ENCODE measurements at regions not wholly inside any gene's neighbourhood (a gene's known extent, or its start where the extent isn't known, plus 50 kb on each side); places are given as distances from the start of the nearest gene placed in this dataset.

GRCh38 chr1:58997637-58998036 lies 213.8 kb upstream of the JUN start:
- no peak for FAIRE-seq
- no peaks in the 10 kb centered on the region for H3K27me3 ChIP-seq (ENCODE audit: insufficient read depth, low read length)
- H3K4me1 ChIP-seq (ENCODE audit: insufficient read depth, low read length) = no peaks in the 10 kb centered on the region
- Mint-ChIP-seq H3K27ac (ENCODE audit: unreplicated experiment) (no peak overlapping the region), H3K4me1 (ENCODE audit: low read depth, unreplicated experiment) (no peaks in the 10 kb centered on the region), H3K9me3 (ENCODE audit: unreplicated experiment) (peaks cover 3% of the 10 kb centered on the region), H3K36me3 (ENCODE audit: low read depth, unreplicated experiment) (no peaks in the 10 kb centered on the region), H3K27me3 (ENCODE audit: low read depth, unreplicated experiment) (no peaks in the 10 kb centered on the region), H3K4me3 (ENCODE audit: unreplicated experiment) (no peak overlapping the region)
- no peak overlapping the region for H3K4me2 ChIP-seq (ENCODE audit: low read length)
- H2AFZ ChIP-seq (ENCODE audit: low read depth, low read length) = no peak overlapping the region
- H3K4me3 ChIP-seq (ENCODE audit: insufficient read depth, low read depth, low read length) = no peak overlapping the region
- DNase-seq (ENCODE audit: low read depth) = no peak
- TF ChIP-seq EZH2 (IDR thresholded peaks at IDR 0.05; ENCODE audit: insufficient read depth, low read length) (no peak), CTCF (IDR thresholded peaks at IDR 0.05; ENCODE audit: insufficient read depth, low read depth, low read length) (no peak)
- no peaks in the 10 kb centered on the region for H3K79me2 ChIP-seq (ENCODE audit: insufficient read depth, low read length)
- H3K9me3 ChIP-seq (ENCODE audit: insufficient read depth, low read depth, low read length) = no peaks in the 10 kb centered on the region
- no peak overlapping the region for H3K27ac ChIP-seq (ENCODE audit: low read depth, low read length)
- no peaks in the 10 kb centered on the region for H3K36me3 ChIP-seq (ENCODE audit: insufficient read depth, low read length)
- no peak overlapping the region for H3K9ac ChIP-seq (ENCODE audit: low read length)
- H4K20me1 ChIP-seq (ENCODE audit: insufficient read depth, low read length) = no peaks in the 10 kb centered on the region

- Histone ChIP-seq H3K9ac (ENCODE audit: low read length) (no peak overlapping the region), H3K79me2 (ENCODE audit: insufficient read depth, low read length) (no peaks in the 10 kb centered on the region), H3K4me3 (ENCODE audit: insufficient read depth, low read depth, low read length) (no peak overlapping the region), H3K27me3 (ENCODE audit: insufficient read depth, low read length) (no peaks in the 10 kb centered on the region), H3K4me2 (ENCODE audit: low read length) (no peak overlapping the region), H2AFZ (ENCODE audit: low read depth, low read length) (no peak overlapping the region), H3K9me3 (ENCODE audit: insufficient read depth, low read depth, low read length) (no peaks in the 10 kb centered on the region), H3K36me3 (ENCODE audit: insufficient read depth, low read length) (no peaks in the 10 kb centered on the region), H4K20me1 (ENCODE audit: insufficient read depth, low read length) (no peaks in the 10 kb centered on the region), H3K27ac (ENCODE audit: low read depth, low read length) (no peak overlapping the region), H3K4me1 (ENCODE audit: insufficient read depth, low read length) (no peaks in the 10 kb centered on the region)
- Mint-ChIP-seq H3K27ac (ENCODE audit: unreplicated experiment) (no peak overlapping the region), H3K9me3 (ENCODE audit: unreplicated experiment) (peaks cover 3% of the 10 kb centered on the region), H3K4me1 (ENCODE audit: low read depth, unreplicated experiment) (no peaks in the 10 kb centered on the region), H3K36me3 (ENCODE audit: low read depth, unreplicated experiment) (no peaks in the 10 kb centered on the region), H3K4me3 (ENCODE audit: unreplicated experiment) (no peak overlapping the region), H3K27me3 (ENCODE audit: low read depth, unreplicated experiment) (no peaks in the 10 kb centered on the region)
- FAIRE-seq (no peak), DNase-seq (ENCODE audit: low read depth) (no peak)
- TF ChIP-seq EZH2 (IDR thresholded peaks at IDR 0.05; ENCODE audit: insufficient read depth, low read length) (no peak), CTCF (IDR thresholded peaks at IDR 0.05; ENCODE audit: insufficient read depth, low read depth, low read length) (no peak)
Observed at GRCh38 chr1:58999676-59000075, 215.8 kb upstream of the JUN start.

GRCh38 chr1:59004755-59005154 lies 220.9 kb upstream of the JUN start:
- no peak overlapping the region for H3K27ac ChIP-seq (ENCODE audit: low read depth, low read length)
- no peak overlapping the region for H3K4me3 ChIP-seq (ENCODE audit: insufficient read depth, low read depth, low read length)
- H3K27me3 ChIP-seq (ENCODE audit: insufficient read depth, low read length) = no peaks in the 10 kb centered on the region
- no peak overlapping the region for H3K4me3 Mint-ChIP-seq (ENCODE audit: unreplicated experiment)
- no peaks in the 10 kb centered on the region for H4K20me1 ChIP-seq (ENCODE audit: insufficient read depth, low read length)
- DNase-seq (ENCODE audit: low read depth) (no peak), FAIRE-seq (no peak)
- H3K4me1 Mint-ChIP-seq (ENCODE audit: low read depth, unreplicated experiment) = peaks cover 16% of the 10 kb centered on the region
- peaks cover 3% of the 10 kb centered on the region for H3K9me3 Mint-ChIP-seq (ENCODE audit: unreplicated experiment)
- H3K79me2 ChIP-seq (ENCODE audit: insufficient read depth, low read length) = no peaks in the 10 kb centered on the region
- H3K9me3 ChIP-seq (ENCODE audit: insufficient read depth, low read depth, low read length) = no peaks in the 10 kb centered on the region
- H3K9ac ChIP-seq (ENCODE audit: low read length) = no peak overlapping the region
- TF ChIP-seq CTCF (IDR thresholded peaks at IDR 0.05; ENCODE audit: insufficient read depth, low read depth, low read length) (no peak), EZH2 (IDR thresholded peaks at IDR 0.05; ENCODE audit: insufficient read depth, low read length) (no peak)
- no peak overlapping the region for H2AFZ ChIP-seq (ENCODE audit: low read depth, low read length)
- no peaks in the 10 kb centered on the region for H3K27me3 Mint-ChIP-seq (ENCODE audit: low read depth, unreplicated experiment)
- H3K4me1 ChIP-seq (ENCODE audit: insufficient read depth, low read length) = peaks cover 13% of the 10 kb centered on the region
- no peaks in the 10 kb centered on the region for H3K36me3 ChIP-seq (ENCODE audit: insufficient read depth, low read length)
- H3K36me3 Mint-ChIP-seq (ENCODE audit: low read depth, unreplicated experiment) = no peaks in the 10 kb centered on the region
- no peak overlapping the region for H3K27ac Mint-ChIP-seq (ENCODE audit: unreplicated experiment)
- no peak overlapping the region for H3K4me2 ChIP-seq (ENCODE audit: low read length)

Measured in astrocyte (in vitro differentiated cells and primary cell).